ENCODE measurements at regions not wholly inside any gene's neighbourhood (a gene's known extent, or its start where the extent isn't known, plus 50 kb on each side); places are given as distances from the start of the nearest gene placed in this dataset.

GRCh38 chr4:38294238-38294637 lies 334.0 kb downstream of the PTTG2 start:
- Histone ChIP-seq H3K4me2 (ENCODE audit: low read length) (no peak overlapping the region), H3K27ac (ENCODE audit: low read depth, low read length, poor library complexity, severe bottlenecking) (no peak overlapping the region), H3K9me3 (ENCODE audit: low read length) (peaks cover 5% of the 10 kb centered on the region), H3K9ac (ENCODE audit: low read length) (no peak overlapping the region), H4K20me1 (ENCODE audit: insufficient read depth, low read length) (no peaks in the 10 kb centered on the region), H3K79me2 (ENCODE audit: insufficient read depth, low read length) (no peaks in the 10 kb centered on the region), H3K27me3 (ENCODE audit: insufficient read depth, low read length) (no peaks in the 10 kb centered on the region), H3K9me2 (ENCODE audit: low read depth, low read length) (no peaks in the 10 kb centered on the region), H3K4me1 (ENCODE audit: insufficient read depth, low read length, severe bottlenecking) (no peaks in the 10 kb centered on the region), H2AFZ (ENCODE audit: low read length) (no peak overlapping the region), H3F3A (ENCODE audit: insufficient read depth, low read length) (no peaks in the 10 kb centered on the region), H3K4me3 (ENCODE audit: low read depth, low read length, poor library complexity, severe bottlenecking) (no peak overlapping the region), H3K36me3 (ENCODE audit: insufficient read depth, low read length) (no peaks in the 10 kb centered on the region)
- TF ChIP-seq CTCF (IDR thresholded peaks at IDR 0.05; ENCODE audit: low read length) (no peak), EZH2 (IDR thresholded peaks at IDR 0.05; ENCODE audit: borderline replicate concordance, low read length) (no peak)

- no peaks in the 10 kb centered on the region for H3K36me3 ChIP-seq (ENCODE audit: insufficient read depth, low read length)
- no peaks in the 10 kb centered on the region for H3K27me3 ChIP-seq (ENCODE audit: insufficient read depth, low read length)
- no peak overlapping the region for H3K27ac ChIP-seq (ENCODE audit: low read depth, low read length, poor library complexity, severe bottlenecking)
- no peaks in the 10 kb centered on the region for H3F3A ChIP-seq (ENCODE audit: insufficient read depth, low read length)
- no peak overlapping the region for H3K9ac ChIP-seq (ENCODE audit: low read length)
- TF ChIP-seq EZH2 (IDR thresholded peaks at IDR 0.05; ENCODE audit: borderline replicate concordance, low read length) (no peak), CTCF (IDR thresholded peaks at IDR 0.05; ENCODE audit: low read length) (no peak)
- no peaks in the 10 kb centered on the region for H3K4me1 ChIP-seq (ENCODE audit: insufficient read depth, low read length, severe bottlenecking)
- no peak overlapping the region for H3K4me3 ChIP-seq (ENCODE audit: low read depth, low read length, poor library complexity, severe bottlenecking)
- H3K9me3 ChIP-seq (ENCODE audit: low read length): peaks cover 8% of the 10 kb centered on the region
- H4K20me1 ChIP-seq (ENCODE audit: insufficient read depth, low read length): no peaks in the 10 kb centered on the region
- no peak overlapping the region for H3K4me2 ChIP-seq (ENCODE audit: low read length)
- no peaks in the 10 kb centered on the region for H3K79me2 ChIP-seq (ENCODE audit: insufficient read depth, low read length)
- no peaks in the 10 kb centered on the region for H3K9me2 ChIP-seq (ENCODE audit: low read depth, low read length)
- no peak overlapping the region for H2AFZ ChIP-seq (ENCODE audit: low read length)
These were observed 336.9 kb downstream of the PTTG2 start for GRCh38 chr4:38297061-38297460.

DNA sequence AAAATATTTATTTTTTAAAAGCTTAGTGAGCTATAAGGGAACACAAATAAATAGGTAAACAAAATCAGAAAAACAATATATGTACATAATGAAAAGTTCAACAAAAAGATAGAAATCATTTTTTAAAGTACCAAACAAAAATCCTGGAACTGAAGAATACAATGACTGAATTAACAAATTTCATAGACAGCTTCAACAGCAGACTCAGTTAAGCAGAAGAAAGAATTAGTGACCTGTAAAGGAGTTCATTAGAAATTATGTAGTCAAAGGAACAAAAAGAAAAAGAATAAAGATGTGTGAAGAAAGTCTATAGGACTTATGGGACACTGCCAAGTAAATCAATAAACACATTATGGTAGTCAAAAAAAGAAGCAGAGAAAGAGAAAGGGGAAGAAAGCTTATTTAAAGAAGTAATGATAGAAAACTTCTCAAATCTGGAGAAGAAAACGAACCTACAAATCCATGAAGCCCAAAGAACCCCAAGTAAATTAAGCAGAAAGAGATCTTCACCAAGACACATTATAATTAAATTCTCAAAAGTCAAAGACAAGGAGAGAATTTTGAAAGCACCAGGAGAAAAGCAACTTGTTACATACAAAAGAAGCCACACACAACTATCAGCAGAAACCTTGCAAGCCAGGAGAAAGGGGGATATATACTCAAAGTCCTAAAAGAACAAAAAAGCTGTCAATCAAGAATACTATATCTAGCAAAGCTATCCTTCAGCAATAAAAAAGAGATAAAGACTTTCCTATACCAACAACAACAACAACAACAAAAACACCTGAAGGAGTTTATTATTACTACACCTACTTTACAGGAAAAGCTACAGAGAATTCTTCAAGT lies 338.9 kb downstream of the PTTG2 start:
- no peaks in the 10 kb centered on the region for H3K27me3 ChIP-seq (ENCODE audit: insufficient read depth, low read length)
- H3K36me3 ChIP-seq (ENCODE audit: insufficient read depth, low read length): no peaks in the 10 kb centered on the region
- no peak overlapping the region for H3K27ac ChIP-seq (ENCODE audit: low read depth, low read length, poor library complexity, severe bottlenecking)
- H3K79me2 ChIP-seq (ENCODE audit: insufficient read depth, low read length): no peaks in the 10 kb centered on the region
- H2AFZ ChIP-seq (ENCODE audit: low read length): no peak overlapping the region
- no peaks in the 10 kb centered on the region for H3F3A ChIP-seq (ENCODE audit: insufficient read depth, low read length)
- no peak overlapping the region for H3K4me2 ChIP-seq (ENCODE audit: low read length)
- no peaks in the 10 kb centered on the region for H3K4me1 ChIP-seq (ENCODE audit: insufficient read depth, low read length, severe bottlenecking)
- peaks cover 5% of the 10 kb centered on the region for H3K9me3 ChIP-seq (ENCODE audit: low read length)
- H3K9me2 ChIP-seq (ENCODE audit: low read depth, low read length): no peaks in the 10 kb centered on the region
- no peaks in the 10 kb centered on the region for H4K20me1 ChIP-seq (ENCODE audit: insufficient read depth, low read length)
- H3K9ac ChIP-seq (ENCODE audit: low read length): no peak overlapping the region
- no peak overlapping the region for H3K4me3 ChIP-seq (ENCODE audit: low read depth, low read length, poor library complexity, severe bottlenecking)
- TF ChIP-seq EZH2 (IDR thresholded peaks at IDR 0.05; ENCODE audit: borderline replicate concordance, low read length) (no peak), CTCF (IDR thresholded peaks at IDR 0.05; ENCODE audit: low read length) (no peak)

Data from OCI-LY1 (cell line).